SH-SY5Y (cell line): ENCODE measurements at regions not wholly inside any gene's neighbourhood (a gene's known extent, or its start where the extent isn't known, plus 50 kb on each side); places are given as distances from the start of the nearest gene placed in this dataset.
A peak's percentile ranks its signal among the peaks of the same experiment; 100 is the strongest.

ENCODE experiments used
- GATA2 ChIP-seq: IDR thresholded peaks from 2 replicates; pipeline ENCODE4 v1.6.1; 2011; ENCODE audit warnings: mild to moderate bottlenecking, low read depth, low read length
- GATA3 ChIP-seq: IDR thresholded peaks from 2 replicates; pipeline ENCODE4 v1.6.1; 2011; ENCODE audit warnings: low read depth, mild to moderate bottlenecking, low read length, moderate library complexity

DNA sequence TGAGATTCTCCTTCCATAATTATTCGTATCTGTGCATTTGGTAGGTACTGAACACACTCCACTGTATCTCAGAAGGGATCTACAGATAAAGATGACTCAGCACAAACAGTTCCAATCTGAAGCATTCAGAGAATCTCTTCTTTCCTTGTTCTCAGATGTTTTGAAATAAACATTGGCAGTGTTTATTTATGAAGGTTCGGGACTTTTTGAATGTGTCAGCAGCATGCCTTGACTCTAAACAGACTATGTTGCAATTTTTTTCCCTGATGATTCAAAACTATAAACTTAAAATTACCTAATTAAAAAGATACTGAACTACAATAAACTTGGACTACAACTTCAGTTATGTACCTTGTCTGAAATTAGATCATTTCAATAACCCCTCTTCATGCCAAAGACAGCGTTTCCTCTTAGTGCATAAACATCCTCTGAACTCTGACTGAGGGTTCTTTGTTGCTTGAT, 612.9 kb upstream of the TBL1XR1 start:
- TF ChIP-seq GATA2, result no peak
- TF ChIP-seq GATA3, result peak; percentile 37; the same call in 1 of the 2 replicates

DNA sequence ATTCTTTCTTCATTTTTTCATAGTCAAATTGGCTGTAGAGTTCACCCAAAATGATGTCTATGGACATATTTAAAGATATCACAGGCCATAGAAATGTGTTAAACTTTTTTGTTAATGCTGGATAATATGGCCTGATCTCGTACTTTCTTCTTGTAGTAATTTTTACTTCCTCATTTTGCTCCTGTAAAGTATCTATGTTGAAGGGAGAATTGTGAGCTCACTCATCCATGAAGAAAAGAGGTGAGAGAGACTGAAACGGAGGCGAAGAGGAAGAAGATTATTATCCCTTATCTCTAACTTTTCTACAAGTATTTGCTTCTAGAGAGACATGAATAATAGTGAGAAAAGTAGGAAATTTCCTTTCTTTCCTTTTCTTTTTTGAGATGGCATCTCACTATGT, 613.8 kb upstream of the TBL1XR1 start:
- TF ChIP-seq GATA3 (no peak), GATA2 (no peak)

DNA sequence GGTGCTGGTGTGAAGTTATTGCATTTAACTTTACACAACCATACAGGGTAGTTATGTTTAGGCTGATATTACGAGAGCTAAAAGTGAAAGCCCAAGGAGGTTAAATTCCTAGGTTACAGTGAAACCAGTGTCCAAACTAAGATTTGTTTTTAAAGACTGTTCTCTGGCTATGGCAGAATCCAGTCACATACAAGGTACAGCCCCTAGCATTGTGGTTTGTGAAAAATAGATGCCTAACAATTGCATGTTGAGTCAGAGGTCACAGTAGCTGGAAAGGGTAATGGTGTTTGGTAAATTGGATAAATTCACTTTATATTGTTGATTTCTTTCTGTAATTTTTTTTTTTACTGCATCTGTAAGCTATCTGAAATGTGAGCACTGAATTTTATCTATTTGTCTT, 614.6 kb upstream of the TBL1XR1 start:
- TF ChIP-seq GATA3, result no peak
- no peak for TF ChIP-seq GATA2

DNA sequence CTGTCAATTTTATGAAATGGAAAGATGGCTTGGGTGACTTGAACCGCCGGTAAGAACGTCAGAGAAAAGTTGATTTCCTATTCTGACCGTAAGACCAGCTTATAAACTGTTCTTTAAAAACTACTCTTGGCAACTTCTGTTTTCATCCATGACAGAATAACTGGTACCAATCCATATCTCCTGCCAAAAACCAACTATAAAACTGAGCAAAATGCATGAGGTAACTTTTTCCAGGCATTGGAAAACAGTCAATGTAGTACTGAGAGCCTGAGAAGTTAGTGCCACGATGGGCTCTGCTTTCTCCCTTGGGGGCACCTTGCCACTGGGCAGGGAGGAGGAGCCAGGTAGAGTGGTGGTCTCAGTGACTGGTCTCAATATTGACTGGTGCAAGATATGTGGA, 615.2 kb upstream of the TBL1XR1 start:
- no peak for TF ChIP-seq GATA3
- no peak for TF ChIP-seq GATA2

DNA sequence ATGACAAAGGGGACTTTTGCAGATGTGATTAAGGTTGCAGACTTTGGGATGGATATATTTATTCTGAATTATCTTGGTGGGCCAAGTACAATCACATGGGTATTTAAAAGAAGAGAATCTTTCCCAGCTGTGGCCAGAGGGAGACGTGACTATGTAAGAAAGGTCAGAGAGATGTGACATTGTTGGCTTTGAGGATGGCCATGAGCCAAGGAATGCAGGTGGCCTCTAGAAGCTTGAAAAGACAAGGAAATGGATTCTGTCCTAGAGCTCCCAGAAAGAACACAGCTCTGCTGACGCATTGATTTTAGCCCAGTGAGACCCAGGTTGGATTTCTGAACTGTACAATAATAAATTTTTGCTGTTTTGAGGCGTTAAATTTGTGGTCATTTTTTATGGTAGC, 616.0 kb upstream of the TBL1XR1 start:
- no peak for TF ChIP-seq GATA2
- no peak for TF ChIP-seq GATA3

DNA sequence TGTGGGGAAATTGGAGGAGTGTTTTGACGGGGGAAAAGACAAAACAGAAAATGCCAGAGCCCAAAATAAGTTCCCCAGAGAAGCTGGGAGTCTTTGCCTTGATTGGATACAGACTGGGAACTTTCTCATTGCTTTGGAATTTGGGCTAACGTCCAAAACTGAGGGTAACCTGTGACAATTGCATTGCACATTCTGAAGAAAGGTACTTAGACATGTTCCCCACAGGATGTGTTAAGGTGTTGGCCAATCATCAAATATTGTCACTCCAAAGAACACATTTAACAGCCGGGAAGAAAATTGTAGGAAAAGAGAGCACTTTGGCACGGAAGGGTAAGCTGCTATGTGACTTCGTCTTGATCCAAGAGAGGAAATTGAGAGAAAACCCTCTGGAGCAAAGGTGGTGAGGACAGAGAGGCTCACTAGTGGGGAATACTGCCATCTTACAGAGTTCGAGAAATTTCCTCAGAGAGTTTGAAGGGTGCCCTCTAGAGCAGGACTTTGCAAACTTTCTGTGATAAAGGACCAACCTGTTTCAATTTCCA, 619.5 kb upstream of the TBL1XR1 start:
- TF ChIP-seq GATA2, result no peak

DNA sequence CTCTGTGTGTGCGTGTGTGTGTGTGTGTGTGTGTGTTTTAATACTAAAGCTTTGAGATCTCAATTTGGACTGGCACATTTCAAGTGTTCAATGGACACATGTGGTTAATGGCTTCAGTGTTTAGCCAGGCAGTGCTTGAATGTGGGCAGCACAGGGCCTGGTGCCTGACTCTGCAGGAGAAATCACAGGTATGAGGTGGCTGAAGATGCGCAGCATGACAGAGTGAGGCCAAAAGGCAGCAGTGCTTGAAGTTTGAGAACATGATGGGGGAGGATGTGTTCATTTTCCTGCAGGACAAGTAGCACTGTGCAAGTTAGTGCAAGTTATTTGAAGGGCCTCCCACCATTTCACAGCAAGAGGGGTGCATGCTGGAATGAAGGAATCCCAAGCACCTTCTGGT, 620.5 kb upstream of the TBL1XR1 start:
- TF ChIP-seq GATA3 (no peak), GATA2 (no peak)

DNA sequence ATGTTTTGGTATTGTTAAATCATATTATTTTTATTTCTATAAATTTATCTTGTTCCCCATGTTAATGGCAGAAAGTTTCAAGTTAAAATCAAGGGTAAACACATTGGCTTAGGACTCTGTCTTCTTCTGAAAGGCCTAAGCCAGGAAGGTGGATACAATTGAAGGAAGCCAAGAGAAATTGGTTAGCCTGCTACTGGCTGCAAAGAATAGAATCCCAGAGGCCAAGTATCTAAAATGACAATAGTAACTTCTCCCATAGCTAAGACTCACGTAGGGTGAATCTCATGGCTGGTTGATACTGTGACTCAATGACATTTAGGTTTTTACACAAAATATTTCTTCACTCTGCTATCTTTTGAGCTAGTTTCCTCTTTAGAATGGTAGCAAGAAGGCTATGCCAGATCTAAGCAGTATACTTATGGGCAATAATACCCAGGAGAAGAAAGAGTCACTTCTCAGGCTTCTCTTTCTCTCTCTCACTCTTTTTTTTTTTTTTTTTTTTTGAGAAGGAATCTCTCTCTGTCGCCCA, 621.5 kb upstream of the TBL1XR1 start:
- TF ChIP-seq GATA3 (no peak), GATA2 (no peak)

DNA sequence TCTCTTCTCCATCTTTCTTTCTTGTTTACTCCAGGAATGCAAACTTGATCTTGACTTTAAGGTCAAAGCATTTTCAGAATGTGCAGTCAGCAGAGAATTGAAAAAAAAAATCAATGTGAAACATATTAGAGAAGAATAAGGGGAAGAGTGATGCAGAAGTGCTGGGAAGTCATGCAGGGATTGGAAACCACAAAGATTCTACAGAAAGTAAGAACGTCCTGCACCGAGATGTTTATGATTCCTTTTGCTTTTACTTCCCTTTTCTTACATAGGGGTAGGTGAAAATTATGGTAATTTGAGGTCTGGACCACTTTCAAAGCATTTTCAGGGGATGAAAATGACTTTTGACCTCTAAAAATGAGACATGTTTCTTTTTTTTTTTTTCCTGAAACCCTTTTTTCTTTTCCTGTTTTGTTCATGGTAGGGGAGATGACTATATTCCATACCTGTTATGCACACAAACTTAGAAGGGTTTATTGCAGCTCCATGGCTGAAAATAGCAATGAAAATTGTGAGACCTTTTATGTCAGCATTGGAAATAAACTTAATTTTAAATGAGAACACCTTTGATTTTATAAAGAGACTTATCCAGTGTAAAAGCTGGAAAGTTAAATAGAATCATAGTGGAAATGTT, 623.5 kb upstream of the TBL1XR1 start:
- TF ChIP-seq GATA2 (no peak), GATA3 (no peak)

DNA sequence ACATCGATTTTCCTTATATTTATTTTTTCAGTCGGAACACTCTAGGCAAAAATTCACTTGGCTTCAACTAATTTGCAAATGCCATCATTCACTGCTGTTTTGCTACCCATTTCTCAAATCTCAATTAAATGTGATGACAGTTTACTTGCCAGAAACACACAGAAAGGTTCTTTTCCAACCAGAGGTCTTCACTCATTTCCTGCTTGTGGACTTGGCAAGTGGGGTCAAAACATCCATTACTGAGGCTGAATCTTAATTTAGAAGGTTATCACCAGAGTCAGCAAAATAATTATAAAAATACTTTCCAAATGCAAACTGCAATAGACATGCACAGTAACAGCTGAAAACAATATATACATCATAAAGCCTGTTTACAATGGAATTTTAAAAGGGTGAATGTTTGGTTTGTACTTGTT, 625.4 kb upstream of the TBL1XR1 start:
- TF ChIP-seq GATA2 (no peak), GATA3 (no peak)

DNA sequence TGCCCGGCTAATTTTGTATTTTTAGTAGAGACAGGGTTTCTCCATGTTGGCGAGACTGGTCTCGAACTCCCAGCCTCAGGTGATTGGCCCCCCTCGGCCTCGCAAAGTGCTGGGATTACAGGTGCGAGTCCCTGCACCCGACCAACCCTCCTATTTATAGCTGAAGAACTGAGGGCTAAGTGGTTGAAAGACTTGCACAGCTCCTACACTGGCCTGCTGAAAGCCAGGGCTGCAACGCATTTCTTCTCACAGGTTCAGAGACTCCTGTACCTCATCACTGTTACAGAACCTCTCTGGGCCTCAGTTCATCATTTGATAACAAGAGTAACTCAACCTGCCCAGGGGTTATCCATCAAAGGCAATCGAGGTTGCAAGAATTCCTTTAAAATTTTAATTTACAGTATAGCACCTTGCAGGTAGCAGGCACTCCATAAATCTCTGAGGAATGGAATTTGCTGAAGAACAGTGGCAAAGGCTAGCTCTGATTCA, 626.5 kb upstream of the TBL1XR1 start:
- TF ChIP-seq GATA2 (no peak), GATA3 (no peak)

DNA sequence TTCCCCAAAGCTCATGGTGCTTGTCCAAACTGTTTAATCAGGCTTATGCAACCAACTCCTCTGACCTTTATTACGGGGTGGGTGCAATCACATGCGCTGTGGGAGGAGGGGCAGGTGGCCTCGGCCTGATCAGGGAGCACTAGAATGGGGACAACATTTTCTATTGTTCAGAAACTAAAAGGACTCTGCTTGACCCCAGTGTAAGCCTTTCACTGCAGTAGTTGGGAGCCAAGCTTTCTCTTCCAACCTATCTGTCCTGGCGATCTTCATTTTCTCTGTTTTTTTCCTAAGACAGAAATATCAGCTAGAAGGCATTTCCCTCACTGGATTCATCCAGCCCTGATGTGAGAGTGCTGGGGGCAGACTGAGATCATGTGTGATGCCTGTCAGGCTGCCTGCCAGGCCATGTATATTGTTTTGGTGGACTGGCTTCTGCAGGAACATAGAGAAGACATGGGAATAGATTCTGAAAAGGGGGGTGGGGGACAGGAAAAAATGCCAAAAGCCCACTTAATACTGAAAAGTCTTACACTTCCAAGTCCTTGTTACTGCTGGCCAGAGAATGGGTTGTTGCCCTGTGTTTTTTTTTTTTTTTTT, 627.0 kb upstream of the TBL1XR1 start:
- peak; percentile 75 for TF ChIP-seq GATA3
- peak; percentile 94 for TF ChIP-seq GATA2

DNA sequence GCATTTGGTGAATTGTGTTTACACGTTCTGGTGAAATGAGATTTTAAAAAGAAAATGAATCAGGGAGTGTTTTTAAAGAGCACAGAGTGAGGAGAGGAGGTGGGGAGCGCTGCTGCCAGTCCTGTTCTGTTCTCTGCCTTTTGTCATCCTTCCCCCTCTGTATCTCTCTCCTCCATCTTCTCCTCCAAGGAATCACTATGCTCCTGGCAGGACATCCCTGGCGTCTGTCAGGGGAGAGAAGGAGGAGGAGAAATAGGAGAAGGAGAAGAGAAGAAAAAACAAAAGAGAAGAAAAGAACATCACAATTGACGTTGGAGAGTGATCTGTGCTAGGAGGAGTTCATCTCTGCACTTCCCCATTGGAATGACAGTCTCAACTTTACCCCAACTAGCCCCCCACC, 627.6 kb upstream of the TBL1XR1 start:
- no peak for TF ChIP-seq GATA2

DNA sequence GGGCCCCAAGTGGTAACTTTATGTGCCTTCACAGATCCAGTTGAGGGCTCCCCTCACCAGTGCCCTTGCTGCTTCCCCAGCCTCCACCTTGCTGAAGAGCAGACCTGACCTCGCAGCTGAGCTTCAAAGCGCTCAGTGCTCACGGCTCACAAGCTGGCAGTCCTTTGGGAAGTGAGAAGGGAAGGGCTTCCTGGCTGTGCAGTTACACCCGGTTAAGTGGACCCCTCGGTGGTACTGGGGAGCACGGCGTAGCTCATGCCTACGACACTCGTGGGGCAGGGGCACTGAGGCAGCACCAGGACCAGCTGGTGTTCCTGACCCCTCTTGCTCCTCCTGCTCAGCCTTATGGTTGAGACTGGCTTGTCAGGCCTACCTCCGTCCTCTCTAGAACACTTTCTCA, 629.0 kb upstream of the TBL1XR1 start:
- TF ChIP-seq GATA3 (no peak), GATA2 (no peak)
